Stomach (tissue), 4 donors: ENCODE measurements at regions not wholly inside any gene's neighbourhood (a gene's known extent, or its start where the extent isn't known, plus 50 kb on each side); places are given as distances from the start of the nearest gene placed in this dataset.

ENCODE experiments used
- POLR2A ChIP-seq, 4 donors: fragments of 450-650 bp; IDR thresholded peaks; one replicate each; pipeline ENCODE4 v1.6.1; 2016; ENCODE audit warnings: antibody characterized with exemption in 4 of 4, control low read depth in 2 of 4, mild to moderate bottlenecking in 1 of 4, moderate library complexity in 1 of 4
- POLR2AphosphoS5 ChIP-seq, 3 donors: sonication (generic); formaldehyde crosslinking; IDR thresholded peaks; one replicate each; pipeline ENCODE4 v1.6.1; 2016; ENCODE audit warnings: antibody characterized with exemption in 3 of 3
- TF ChIP-seq, protein P1 (sequence below), 7 experiments: fragments of 450-650 bp in 4 of 7; fragments of 200-600 bp in 3 of 7; sonication (generic) in 3 of 7; IDR thresholded peaks; one replicate each; pipeline ENCODE4 v1.5.1; 2016 to 2019; ENCODE audit warnings: antibody characterized with exemption in 7 of 7, control low read depth in 2 of 7, mild to moderate bottlenecking in 1 of 7

DNA sequence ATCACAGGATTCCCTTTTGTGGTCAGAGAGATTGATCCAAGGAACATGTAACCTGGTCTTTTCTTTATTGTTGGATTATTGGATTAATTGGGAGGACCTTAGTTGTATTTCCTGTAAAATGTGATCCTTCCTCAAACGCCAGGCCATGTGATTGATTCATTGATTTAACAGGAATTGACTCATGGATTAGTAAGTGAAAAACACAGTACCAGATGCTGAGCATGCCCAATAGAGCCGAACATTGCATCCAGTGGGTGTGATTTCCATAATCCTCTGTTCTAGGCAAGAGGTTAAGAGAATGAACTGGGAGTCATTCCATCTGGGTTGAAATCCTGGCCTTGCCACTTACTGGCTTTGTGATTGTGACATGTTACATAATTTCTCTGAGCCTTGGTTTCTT lies 522.3 kb downstream of the MAT2B start:
- TF ChIP-seq, protein P1, sequence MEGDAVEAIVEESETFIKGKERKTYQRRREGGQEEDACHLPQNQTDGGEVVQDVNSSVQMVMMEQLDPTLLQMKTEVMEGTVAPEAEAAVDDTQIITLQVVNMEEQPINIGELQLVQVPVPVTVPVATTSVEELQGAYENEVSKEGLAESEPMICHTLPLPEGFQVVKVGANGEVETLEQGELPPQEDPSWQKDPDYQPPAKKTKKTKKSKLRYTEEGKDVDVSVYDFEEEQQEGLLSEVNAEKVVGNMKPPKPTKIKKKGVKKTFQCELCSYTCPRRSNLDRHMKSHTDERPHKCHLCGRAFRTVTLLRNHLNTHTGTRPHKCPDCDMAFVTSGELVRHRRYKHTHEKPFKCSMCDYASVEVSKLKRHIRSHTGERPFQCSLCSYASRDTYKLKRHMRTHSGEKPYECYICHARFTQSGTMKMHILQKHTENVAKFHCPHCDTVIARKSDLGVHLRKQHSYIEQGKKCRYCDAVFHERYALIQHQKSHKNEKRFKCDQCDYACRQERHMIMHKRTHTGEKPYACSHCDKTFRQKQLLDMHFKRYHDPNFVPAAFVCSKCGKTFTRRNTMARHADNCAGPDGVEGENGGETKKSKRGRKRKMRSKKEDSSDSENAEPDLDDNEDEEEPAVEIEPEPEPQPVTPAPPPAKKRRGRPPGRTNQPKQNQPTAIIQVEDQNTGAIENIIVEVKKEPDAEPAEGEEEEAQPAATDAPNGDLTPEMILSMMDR (IDR thresholded peaks at IDR 0.05): no peak
- TF ChIP-seq POLR2A (IDR thresholded peaks at IDR 0.05): no peak
- TF ChIP-seq POLR2AphosphoS5 (IDR thresholded peaks at IDR 0.05): no peak
